ENCODE measurements at regions not wholly inside any gene's neighbourhood (a gene's known extent, or its start where the extent isn't known, plus 50 kb on each side); places are given as distances from the start of the nearest gene placed in this dataset.

DNA sequence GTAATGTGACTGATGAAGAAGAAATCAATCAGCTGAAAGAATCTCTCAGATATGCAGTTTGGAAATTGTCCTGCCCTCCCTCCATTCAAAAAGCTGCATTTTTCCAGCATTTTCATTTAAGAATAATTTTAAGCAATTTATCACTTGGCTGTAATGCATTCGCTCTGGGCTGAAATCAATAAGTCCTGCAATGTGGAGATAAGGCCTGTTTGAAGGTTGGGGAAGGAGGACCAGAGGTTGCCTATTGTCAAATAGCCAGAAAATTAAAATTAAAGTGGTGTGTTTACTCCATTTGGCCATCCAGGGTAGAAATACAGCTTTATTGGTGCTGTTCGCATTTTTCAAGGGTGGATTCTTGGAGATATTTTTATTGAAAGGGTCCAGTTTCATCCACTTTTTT lies 187.6 kb upstream of the NFIA start:
- H3K9me3 ChIP-seq (ENCODE audit: control insufficient read depth, low read length, poor library complexity, severe bottlenecking), result no peaks in the 10 kb centered on the region
- peaks cover 42% of the 10 kb centered on the region for H3K27me3 Mint-ChIP-seq

GRCh38 chr1:60894130-60894529 lies 188.2 kb upstream of the NFIA start:
- Mint-ChIP-seq H3K4me3 (no peak overlapping the region), H3K27ac (no peak overlapping the region), H3K36me3 (ENCODE audit: low read depth) (no peaks in the 10 kb centered on the region), H3K4me1 (no peaks in the 10 kb centered on the region), H3K27me3 (peaks cover 42% of the 10 kb centered on the region)
- no peaks in the 10 kb centered on the region for H3K9me3 ChIP-seq (ENCODE audit: control insufficient read depth, low read length, poor library complexity, severe bottlenecking)
- DNase-seq (no peak), ATAC-seq (no peak)

More for the DNA sequence above, 187.6 kb upstream of the NFIA start:
- DNase-seq (no peak), ATAC-seq (no peak)
- Mint-ChIP-seq H3K36me3 (ENCODE audit: low read depth) (no peaks in the 10 kb centered on the region), H3K4me1 (no peaks in the 10 kb centered on the region), H3K4me3 (no peak overlapping the region), H3K27ac (no peak overlapping the region)

DNA sequence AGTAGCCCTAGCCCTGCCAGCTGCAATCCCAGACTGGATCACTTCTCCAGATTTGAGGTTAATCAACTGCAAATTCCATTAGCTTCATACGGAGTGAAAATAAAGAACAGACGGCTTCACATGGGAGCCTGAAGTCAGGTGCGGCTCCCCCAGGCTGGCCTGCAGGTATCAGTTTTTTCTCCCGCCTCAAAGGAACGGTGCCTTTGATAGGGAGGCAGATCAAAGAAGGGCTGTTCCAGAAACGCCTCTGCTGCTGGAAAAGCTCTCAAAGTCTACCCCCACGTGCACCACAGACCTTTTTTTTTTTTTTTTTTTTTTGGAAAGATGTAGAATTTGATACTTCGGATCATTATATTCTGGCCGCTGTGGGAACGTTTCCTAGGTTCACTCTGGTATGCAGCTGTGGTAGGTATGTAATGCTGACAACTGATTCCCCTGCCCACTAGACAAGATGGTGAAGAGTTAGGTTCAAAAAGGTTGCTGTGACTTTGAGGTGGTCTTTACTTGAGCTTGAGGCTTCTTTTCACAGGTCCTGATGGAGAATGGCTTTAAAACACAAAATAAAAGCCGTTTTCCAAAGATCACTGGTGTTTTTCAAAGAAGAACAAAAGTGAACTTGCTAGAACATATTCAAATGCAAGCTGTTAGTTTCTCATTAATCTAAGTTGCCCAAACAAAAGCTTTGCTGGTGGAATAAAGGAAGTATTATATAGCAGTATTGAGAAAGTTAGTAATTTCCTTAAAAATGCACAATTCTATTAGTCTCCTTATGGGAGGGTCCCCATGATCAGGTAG lies 189.0 kb upstream of the NFIA start:
- no peaks in the 10 kb centered on the region for H3K36me3 Mint-ChIP-seq (ENCODE audit: low read depth)
- no peak for ATAC-seq
- H3K9me3 ChIP-seq (ENCODE audit: control insufficient read depth, low read length, poor library complexity, severe bottlenecking), result no peaks in the 10 kb centered on the region
- no peak overlapping the region for H3K4me3 Mint-ChIP-seq
- H3K27ac Mint-ChIP-seq, result no peak overlapping the region
- no peak for DNase-seq
- H3K4me1 Mint-ChIP-seq, result no peaks in the 10 kb centered on the region
- peaks cover 43% of the 10 kb centered on the region for H3K27me3 Mint-ChIP-seq

DNA sequence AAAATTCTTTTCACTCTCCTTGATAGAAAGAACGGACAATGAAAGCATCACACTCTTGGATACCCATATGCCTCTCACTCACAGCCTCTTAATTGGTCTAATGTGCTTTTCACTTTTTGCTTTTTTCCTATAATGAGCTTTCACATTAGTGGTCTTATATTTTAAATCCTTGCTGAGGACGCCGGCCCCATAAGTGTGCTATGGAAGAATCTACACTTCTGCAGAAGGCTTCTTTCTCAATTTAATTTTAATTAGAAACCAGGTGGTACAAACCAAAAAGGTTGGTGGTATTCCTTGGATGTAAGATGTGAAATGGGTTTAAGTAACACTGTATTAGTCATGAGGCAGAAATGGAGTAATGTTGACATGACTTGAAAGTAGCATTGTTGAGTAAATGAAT lies 190.6 kb upstream of the NFIA start:
- Mint-ChIP-seq H3K27ac (no peak overlapping the region), H3K4me3 (no peak overlapping the region), H3K4me1 (no peaks in the 10 kb centered on the region), H3K36me3 (ENCODE audit: low read depth) (no peaks in the 10 kb centered on the region), H3K27me3 (peaks cover 46% of the 10 kb centered on the region)
- no peaks in the 10 kb centered on the region for H3K9me3 ChIP-seq (ENCODE audit: control insufficient read depth, low read length, poor library complexity, severe bottlenecking)
- ATAC-seq, result no peak
- DNase-seq, result no peak

DNA sequence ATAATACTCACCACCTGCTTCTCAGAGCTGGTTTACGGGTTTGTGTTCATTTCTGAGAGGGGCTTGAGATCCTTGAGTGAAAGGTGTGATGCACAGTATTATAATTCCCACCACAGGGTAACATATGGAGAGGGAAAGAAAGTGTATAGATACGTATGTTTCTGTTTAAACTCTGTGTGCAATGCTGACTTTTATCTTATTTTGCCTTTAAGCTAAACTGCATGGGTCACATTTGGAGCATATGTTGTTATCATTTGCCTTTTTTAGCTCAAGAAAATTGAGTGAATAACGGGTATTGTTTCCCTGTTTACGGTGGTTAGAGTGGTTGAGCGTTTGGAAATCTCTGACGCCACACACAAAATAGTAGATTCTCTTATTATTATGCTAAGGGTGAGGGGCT lies 191.1 kb upstream of the NFIA start:
- no peak overlapping the region for H3K4me3 Mint-ChIP-seq
- no peak overlapping the region for H3K27ac Mint-ChIP-seq
- no peaks in the 10 kb centered on the region for H3K36me3 Mint-ChIP-seq (ENCODE audit: low read depth)
- DNase-seq, result no peak
- H3K4me1 Mint-ChIP-seq, result no peaks in the 10 kb centered on the region
- peaks cover 51% of the 10 kb centered on the region for H3K27me3 Mint-ChIP-seq
- no peak for ATAC-seq
- no peaks in the 10 kb centered on the region for H3K9me3 ChIP-seq (ENCODE audit: control insufficient read depth, low read length, poor library complexity, severe bottlenecking)

DNA sequence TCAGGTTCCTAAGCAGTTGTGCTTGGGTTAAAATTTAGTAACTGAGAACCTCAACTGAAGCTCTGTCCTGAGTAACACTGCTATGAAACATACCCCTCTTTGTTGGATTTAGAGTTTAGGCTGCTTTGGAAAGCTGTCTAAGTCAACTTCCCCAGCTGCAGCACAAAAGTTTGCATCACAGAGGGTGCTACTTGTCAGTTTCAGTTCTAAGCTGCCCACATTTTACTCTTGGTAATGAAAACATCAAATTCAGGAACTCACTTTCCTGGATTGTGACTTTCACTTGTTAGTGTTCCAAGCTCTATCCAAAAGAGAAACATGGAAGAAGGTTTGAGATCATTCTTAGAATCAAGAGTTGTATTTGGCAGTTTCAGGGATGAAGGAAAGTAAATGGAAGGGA lies 191.7 kb upstream of the NFIA start:
- no peak overlapping the region for H3K4me3 Mint-ChIP-seq
- H3K27ac Mint-ChIP-seq, result no peak overlapping the region

DNA sequence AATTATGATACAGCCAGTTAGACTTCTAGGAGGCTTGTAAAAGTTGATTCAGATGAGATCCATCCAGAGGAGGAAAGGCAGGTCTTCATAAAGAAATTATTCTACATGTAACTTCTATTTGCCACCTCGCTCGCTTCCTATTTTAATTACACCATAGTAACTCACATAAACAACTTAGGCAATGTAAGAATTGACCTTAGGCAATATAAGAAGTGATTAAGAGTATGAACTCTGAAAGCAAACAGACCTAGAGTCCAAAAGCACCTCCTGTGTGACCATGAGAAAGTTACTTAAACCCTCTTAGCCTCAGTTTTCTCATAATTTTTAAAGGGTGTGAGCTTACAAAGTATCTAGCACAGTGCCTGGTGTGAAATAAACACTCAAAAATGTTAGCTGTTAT lies 192.7 kb upstream of the NFIA start:
- no peak for ATAC-seq
- no peaks in the 10 kb centered on the region for H3K4me1 Mint-ChIP-seq
- H3K9me3 ChIP-seq (ENCODE audit: control insufficient read depth, low read length, poor library complexity, severe bottlenecking), result peaks cover 2% of the 10 kb centered on the region
- peaks cover 65% of the 10 kb centered on the region for H3K27me3 Mint-ChIP-seq
- no peak overlapping the region for H3K4me3 Mint-ChIP-seq
- H3K36me3 Mint-ChIP-seq (ENCODE audit: low read depth), result no peaks in the 10 kb centered on the region
- H3K27ac Mint-ChIP-seq, result no peak overlapping the region
- no peak for DNase-seq

More for the DNA sequence above, 191.7 kb upstream of the NFIA start:
- no peak for ATAC-seq
- Mint-ChIP-seq H3K4me1 (no peaks in the 10 kb centered on the region), H3K36me3 (ENCODE audit: low read depth) (no peaks in the 10 kb centered on the region), H3K27me3 (peaks cover 57% of the 10 kb centered on the region)
- no peak for DNase-seq
- no peaks in the 10 kb centered on the region for H3K9me3 ChIP-seq (ENCODE audit: control insufficient read depth, low read length, poor library complexity, severe bottlenecking)

DNA sequence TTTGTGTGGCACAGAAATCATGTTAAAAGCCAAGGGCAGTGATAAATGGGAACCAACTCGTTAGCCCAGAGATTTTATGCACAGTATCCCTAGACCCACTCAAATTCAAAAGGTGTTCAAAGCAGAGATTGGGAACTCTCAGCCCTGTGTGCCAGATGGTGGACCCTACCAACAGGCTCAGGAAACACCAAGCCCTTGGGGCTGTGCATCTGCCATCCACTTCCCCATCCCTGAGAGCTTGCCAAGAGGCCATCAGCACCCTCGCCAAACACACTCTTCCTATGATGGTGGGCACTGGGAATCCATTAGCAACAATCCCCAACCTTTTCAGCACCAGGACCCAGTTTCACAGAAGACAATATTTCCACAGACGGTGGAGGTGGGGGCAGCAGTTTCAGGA lies 194.2 kb upstream of the NFIA start:
- H3K4me1 Mint-ChIP-seq, result no peaks in the 10 kb centered on the region
- H3K27me3 Mint-ChIP-seq, result peaks cover 54% of the 10 kb centered on the region
- H3K9me3 ChIP-seq (ENCODE audit: control insufficient read depth, low read length, poor library complexity, severe bottlenecking), result peaks cover 2% of the 10 kb centered on the region
- no peak for DNase-seq
- no peak overlapping the region for H3K27ac Mint-ChIP-seq
- H3K36me3 Mint-ChIP-seq (ENCODE audit: low read depth), result no peaks in the 10 kb centered on the region
- H3K4me3 Mint-ChIP-seq, result no peak overlapping the region
- no peak for ATAC-seq

DNA sequence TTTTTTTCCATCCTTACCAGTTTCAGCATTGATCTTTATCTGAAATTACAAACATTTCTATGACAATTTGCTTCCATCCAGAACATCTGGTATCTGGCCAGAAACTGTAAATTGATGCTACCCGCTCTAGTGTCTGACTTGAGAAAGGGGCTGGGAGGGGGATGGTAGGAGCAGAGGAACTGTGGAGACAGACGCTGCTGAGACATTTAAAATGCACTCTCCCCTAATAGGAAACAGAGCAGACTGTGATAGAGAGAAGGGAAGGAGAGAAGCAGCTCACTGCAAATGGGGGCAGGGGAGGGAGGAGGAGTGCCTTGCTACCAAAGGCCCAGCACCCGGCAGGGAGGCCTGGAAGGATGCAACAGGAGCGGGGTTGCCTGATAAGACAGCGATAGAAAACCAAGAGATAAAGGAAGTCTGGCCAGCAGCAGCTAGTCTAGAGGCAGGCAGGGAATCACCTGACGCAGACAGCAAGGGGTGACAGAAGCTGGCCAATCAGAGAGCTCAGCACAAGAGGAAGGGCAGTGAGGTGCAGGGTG lies 195.5 kb upstream of the NFIA start:
- DNase-seq, result no peak
- no peaks in the 10 kb centered on the region for H3K4me1 Mint-ChIP-seq
- H3K4me3 Mint-ChIP-seq, result no peak overlapping the region
- H3K27me3 Mint-ChIP-seq, result peaks cover 47% of the 10 kb centered on the region
- peaks cover 2% of the 10 kb centered on the region for H3K9me3 ChIP-seq (ENCODE audit: control insufficient read depth, low read length, poor library complexity, severe bottlenecking)
- no peak overlapping the region for H3K27ac Mint-ChIP-seq
- no peak for ATAC-seq
- no peaks in the 10 kb centered on the region for H3K36me3 Mint-ChIP-seq (ENCODE audit: low read depth)

GRCh38 chr1:60886090-60886489 lies 196.3 kb upstream of the NFIA start:
- Mint-ChIP-seq H3K4me1 (no peaks in the 10 kb centered on the region), H3K4me3 (no peak overlapping the region), H3K27me3 (peaks cover 45% of the 10 kb centered on the region), H3K27ac (no peak overlapping the region), H3K36me3 (ENCODE audit: low read depth) (no peaks in the 10 kb centered on the region)
- no peak for DNase-seq
- no peak for ATAC-seq
- peaks cover 2% of the 10 kb centered on the region for H3K9me3 ChIP-seq (ENCODE audit: control insufficient read depth, low read length, poor library complexity, severe bottlenecking)

DNA sequence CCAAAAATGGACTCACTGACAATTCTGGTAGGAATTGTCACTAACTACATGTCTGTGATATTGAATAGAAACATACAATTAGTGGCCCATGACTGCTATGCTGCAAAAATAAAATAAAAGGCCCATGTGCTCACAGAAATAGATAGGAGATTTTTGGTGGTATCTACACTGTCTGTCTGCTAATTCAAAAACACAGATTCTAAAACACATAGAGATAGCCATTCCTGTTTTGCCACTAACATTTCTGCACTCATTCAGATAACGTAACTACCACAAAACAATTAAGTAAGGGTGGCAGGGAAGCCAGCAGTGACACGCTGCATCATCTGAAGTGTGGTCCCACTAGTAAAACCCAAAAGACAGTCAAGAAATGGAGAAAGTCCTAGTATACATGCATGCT lies 202.2 kb upstream of the NFIA start:
- no peak for DNase-seq
- Mint-ChIP-seq H3K4me3 (no peak overlapping the region), H3K27me3 (peaks cover 20% of the 10 kb centered on the region), H3K36me3 (ENCODE audit: low read depth) (no peaks in the 10 kb centered on the region), H3K27ac (no peak overlapping the region), H3K4me1 (no peaks in the 10 kb centered on the region)
- peaks cover 1% of the 10 kb centered on the region for H3K9me3 ChIP-seq (ENCODE audit: control insufficient read depth, low read length, poor library complexity, severe bottlenecking)
- no peak for ATAC-seq

DNA sequence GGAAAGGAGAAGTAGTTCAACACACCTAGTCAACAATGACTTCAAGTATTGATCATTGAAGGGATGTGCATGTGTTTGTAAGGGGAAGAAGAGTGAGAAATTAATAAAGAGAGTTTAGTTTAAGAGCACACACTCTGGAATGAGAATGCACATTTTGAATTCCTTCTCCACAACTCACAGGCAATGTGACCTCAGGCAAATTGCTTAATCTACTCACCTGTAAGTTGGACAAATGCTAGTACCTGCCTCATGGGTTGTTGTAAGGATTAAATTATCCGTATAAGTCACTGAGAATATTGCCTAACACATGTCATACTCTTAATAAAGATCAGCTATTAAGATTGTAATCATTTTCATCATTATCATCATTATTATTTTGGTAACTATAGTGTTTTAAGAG lies 204.0 kb upstream of the NFIA start:
- ATAC-seq, result no peak
- no peak overlapping the region for H3K4me3 Mint-ChIP-seq
- H3K4me1 Mint-ChIP-seq, result no peaks in the 10 kb centered on the region
- no peaks in the 10 kb centered on the region for H3K9me3 ChIP-seq (ENCODE audit: control insufficient read depth, low read length, poor library complexity, severe bottlenecking)
- H3K36me3 Mint-ChIP-seq (ENCODE audit: low read depth), result no peaks in the 10 kb centered on the region
- peaks cover 17% of the 10 kb centered on the region for H3K27me3 Mint-ChIP-seq
- no peak for DNase-seq
- H3K27ac Mint-ChIP-seq, result no peak overlapping the region

- no peaks in the 10 kb centered on the region for H3K9me3 ChIP-seq (ENCODE audit: control insufficient read depth, low read length, poor library complexity, severe bottlenecking)
- Mint-ChIP-seq H3K4me3 (no peak overlapping the region), H3K27ac (no peak overlapping the region), H3K27me3 (peaks cover 17% of the 10 kb centered on the region), H3K4me1 (no peaks in the 10 kb centered on the region), H3K36me3 (ENCODE audit: low read depth) (no peaks in the 10 kb centered on the region)
- ATAC-seq (no peak), DNase-seq (no peak)
Measured at GRCh38 chr1:60877376-60877775, 205.0 kb upstream of the NFIA start.

DNA sequence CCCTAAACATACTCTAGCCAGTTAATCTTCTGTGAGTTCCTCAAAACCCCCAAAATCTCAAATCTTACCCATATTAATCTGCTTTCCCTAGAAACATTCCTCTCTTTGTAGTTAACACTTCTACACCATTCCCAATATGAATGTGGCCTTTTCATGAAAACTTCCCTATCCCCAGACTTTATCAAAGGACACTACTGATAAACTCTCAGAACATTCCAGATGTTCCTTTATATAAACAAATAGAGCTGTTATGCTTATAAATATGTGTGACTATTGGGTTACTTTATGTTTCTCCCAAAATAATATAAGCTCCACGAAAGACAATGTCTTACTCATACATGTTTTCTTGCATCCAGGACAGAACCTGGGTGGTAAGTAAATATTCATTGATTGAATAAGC lies 205.4 kb upstream of the NFIA start:
- DNase-seq, result no peak
- Mint-ChIP-seq H3K4me3 (no peak overlapping the region), H3K4me1 (no peaks in the 10 kb centered on the region), H3K27ac (no peak overlapping the region), H3K36me3 (ENCODE audit: low read depth) (no peaks in the 10 kb centered on the region), H3K27me3 (peaks cover 17% of the 10 kb centered on the region)
- no peaks in the 10 kb centered on the region for H3K9me3 ChIP-seq (ENCODE audit: control insufficient read depth, low read length, poor library complexity, severe bottlenecking)
- ATAC-seq, result no peak

All from T-helper 17 cell (primary cell).